PFSK-1 (cell line): ENCODE measurements at regions not wholly inside any gene's neighbourhood (a gene's known extent, or its start where the extent isn't known, plus 50 kb on each side); places are given as distances from the start of the nearest gene placed in this dataset.

Source experiments
- POLR2AphosphoS5 ChIP-seq: IDR thresholded peaks from 2 replicates; pipeline ENCODE4 v1.6.1; 2012; ENCODE audit warnings: low read depth, mild to moderate bottlenecking, control low read depth, low read length, moderate library complexity
- SIN3A ChIP-seq: IDR thresholded peaks from 2 replicates; pipeline ENCODE4 v1.6.1; 2012; ENCODE audit warnings: mild to moderate bottlenecking, low read length, moderate library complexity, borderline replicate concordance; ENCODE audit not compliant: insufficient read depth
- TAF1 ChIP-seq: IDR thresholded peaks from 2 replicates; pipeline ENCODE4 v1.6.1; 2012; ENCODE audit warnings: low read length, control low read depth, borderline replicate concordance; ENCODE audit not compliant: insufficient read depth
- TF ChIP-seq, protein P1 (sequence below), 2 experiments: IDR thresholded peaks; 2 replicates each; pipeline versions ENCODE4 v1.6.1 to v1.8.0; 2011 to 2012; ENCODE audit warnings: low read depth in 2 of 2, low read length in 2 of 2, control low read depth in 1 of 2, inconsistent platforms in 1 of 2, mild to moderate bottlenecking in 1 of 2, moderate library complexity in 1 of 2; ENCODE audit not compliant: insufficient read depth in 1 of 2

DNA sequence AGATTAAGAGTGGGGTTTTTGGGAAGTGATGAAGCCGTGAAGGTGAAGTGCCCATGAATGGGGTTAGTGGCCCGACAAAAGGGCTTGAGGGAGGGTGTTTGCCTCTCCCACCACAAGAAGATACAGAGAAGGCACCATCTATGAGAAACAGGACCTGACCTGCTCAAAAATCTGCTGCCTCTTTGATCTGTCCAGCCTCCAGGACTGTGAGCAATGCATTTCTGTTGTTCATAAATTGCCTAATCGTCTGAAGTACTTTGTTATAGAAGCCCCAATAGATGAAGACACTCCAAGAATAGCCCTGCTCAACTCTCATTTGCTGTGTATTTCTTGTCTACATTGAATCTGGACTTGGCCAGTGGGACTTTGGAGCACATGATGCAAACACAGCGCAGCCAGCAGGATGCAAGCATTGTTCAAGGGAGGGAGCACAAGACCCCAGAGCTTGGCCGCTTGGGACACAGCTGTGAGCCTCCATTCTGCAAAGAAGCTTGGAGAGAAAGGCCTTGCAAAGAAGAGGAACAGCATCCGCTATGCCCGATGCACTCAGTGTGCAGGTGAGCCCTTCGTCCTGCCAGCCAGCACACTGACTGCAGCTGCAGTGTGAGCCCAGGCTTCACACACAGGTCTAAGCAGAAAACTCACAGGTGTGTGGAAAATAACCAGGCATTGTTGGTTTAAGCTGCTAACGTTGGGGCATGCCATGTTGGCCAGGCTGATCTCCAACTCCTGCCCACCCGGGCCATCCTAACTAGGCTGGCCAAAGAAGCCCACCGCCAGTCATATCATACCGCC lies 73.2 kb upstream of the KLF6 start:
- TF ChIP-seq, protein P1, sequence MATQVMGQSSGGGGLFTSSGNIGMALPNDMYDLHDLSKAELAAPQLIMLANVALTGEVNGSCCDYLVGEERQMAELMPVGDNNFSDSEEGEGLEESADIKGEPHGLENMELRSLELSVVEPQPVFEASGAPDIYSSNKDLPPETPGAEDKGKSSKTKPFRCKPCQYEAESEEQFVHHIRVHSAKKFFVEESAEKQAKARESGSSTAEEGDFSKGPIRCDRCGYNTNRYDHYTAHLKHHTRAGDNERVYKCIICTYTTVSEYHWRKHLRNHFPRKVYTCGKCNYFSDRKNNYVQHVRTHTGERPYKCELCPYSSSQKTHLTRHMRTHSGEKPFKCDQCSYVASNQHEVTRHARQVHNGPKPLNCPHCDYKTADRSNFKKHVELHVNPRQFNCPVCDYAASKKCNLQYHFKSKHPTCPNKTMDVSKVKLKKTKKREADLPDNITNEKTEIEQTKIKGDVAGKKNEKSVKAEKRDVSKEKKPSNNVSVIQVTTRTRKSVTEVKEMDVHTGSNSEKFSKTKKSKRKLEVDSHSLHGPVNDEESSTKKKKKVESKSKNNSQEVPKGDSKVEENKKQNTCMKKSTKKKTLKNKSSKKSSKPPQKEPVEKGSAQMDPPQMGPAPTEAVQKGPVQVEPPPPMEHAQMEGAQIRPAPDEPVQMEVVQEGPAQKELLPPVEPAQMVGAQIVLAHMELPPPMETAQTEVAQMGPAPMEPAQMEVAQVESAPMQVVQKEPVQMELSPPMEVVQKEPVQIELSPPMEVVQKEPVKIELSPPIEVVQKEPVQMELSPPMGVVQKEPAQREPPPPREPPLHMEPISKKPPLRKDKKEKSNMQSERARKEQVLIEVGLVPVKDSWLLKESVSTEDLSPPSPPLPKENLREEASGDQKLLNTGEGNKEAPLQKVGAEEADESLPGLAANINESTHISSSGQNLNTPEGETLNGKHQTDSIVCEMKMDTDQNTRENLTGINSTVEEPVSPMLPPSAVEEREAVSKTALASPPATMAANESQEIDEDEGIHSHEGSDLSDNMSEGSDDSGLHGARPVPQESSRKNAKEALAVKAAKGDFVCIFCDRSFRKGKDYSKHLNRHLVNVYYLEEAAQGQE (IDR thresholded peaks at IDR 0.05; ENCODE audit: insufficient read depth in 1 of 2, low read depth in 2 of 2, low read length in 2 of 2): no peak
- TF ChIP-seq SIN3A (no peak), TAF1 (no peak), POLR2AphosphoS5 (no peak)
